ENCODE measurements at regions not wholly inside any gene's neighbourhood (a gene's known extent, or its start where the extent isn't known, plus 50 kb on each side); places are given as distances from the start of the nearest gene placed in this dataset.

GRCh38 chr6:105771313-105771970 is 314.7 kb upstream of the PRDM1 start:
- no peak for TF ChIP-seq CTCF (IDR thresholded peaks at IDR 0.05; ENCODE audit: low read depth, low read length, missing control alignments)
- no peak for DNase-seq (ENCODE audit: low read depth)
- in situ Hi-C loops (cut with HindIII; ENCODE audit: low sequenced_read_pairs), result no loop called here
- no peak overlapping the region for H3K4me3 ChIP-seq (ENCODE audit: low read depth, low read length)

DNA sequence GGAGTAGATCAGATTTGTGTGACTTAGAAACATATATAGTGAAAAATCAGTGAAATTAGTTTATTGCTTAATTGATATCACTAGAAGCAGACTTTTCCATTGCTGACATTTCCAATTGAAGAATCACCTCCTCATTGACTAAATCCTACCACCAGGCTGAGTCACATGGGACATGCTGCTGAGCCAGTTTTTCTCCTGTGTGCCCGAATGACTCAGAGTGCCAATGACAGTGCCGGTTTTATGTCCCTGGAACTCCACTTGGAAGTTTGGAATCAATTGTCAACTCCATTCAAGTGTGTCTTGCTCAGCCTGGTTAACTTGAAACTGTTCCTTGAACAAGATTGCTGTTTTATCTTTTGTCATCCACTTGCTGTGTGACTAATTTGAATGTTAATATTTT is 316.1 kb upstream of the PRDM1 start:
- no peak for DNase-seq (ENCODE audit: low read depth)
- in situ Hi-C loops (cut with HindIII; ENCODE audit: low sequenced_read_pairs), result no loop called here
- no peak for TF ChIP-seq CTCF (IDR thresholded peaks at IDR 0.05; ENCODE audit: low read depth, low read length, missing control alignments)

DNA sequence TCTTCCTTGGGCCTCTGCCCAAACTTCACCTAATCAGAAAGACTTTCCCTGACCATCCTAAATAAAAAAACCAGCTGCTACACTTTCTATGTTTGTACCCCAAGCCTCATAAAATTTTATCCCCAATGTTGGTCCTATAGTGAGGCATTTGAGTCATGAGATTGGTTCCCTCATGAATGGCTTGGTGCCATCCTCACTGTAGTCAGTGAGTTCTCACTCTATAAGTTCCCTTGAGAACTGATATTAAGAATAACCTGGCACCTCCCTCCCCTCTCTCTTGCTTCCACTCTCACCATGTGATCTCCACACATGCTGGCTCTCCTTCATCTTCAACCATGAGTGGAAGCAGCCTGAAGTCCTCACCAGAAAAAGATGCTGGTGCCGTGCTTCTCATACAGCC is 316.9 kb upstream of the PRDM1 start:
- TF ChIP-seq CTCF (IDR thresholded peaks at IDR 0.05; ENCODE audit: low read depth, low read length, missing control alignments), result no peak
- DNase-seq (ENCODE audit: low read depth), result no peak

More for the DNA sequence above, 316.1 kb upstream of the PRDM1 start:
- no peak overlapping the region for H3K4me3 ChIP-seq (ENCODE audit: low read depth, low read length)

GRCh38 chr6:105767541-105767940 is 318.6 kb upstream of the PRDM1 start:
- H3K4me3 ChIP-seq (ENCODE audit: low read depth, low read length), result no peak overlapping the region
- no peak for DNase-seq (ENCODE audit: low read depth)
- TF ChIP-seq CTCF (IDR thresholded peaks at IDR 0.05; ENCODE audit: low read depth, low read length, missing control alignments), result no peak
- in situ Hi-C loops (cut with HindIII; ENCODE audit: low sequenced_read_pairs), result no loop called here

More for the DNA sequence above, 316.9 kb upstream of the PRDM1 start:
- no peak overlapping the region for H3K4me3 ChIP-seq (ENCODE audit: low read depth, low read length)
- in situ Hi-C loops (cut with HindIII; ENCODE audit: low sequenced_read_pairs), result no loop called here

DNA sequence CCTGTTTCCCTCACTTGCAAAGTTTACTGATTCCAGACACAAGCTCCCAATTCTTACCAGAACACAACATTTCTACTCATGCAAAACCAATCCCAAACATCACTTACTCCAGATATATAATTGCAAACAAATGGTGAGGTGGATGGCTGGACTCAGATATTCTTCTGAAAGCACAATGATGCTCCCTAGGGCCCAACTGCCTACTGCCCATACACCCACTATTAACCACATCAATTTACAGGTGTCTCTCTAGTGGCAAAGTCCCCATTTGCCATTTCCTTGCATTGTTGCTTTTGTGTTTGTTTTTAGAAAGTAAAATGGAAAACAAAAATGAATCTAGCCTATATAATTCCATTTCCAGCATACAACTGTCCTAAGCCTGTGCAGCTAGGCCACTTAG is 320.9 kb upstream of the PRDM1 start:
- in situ Hi-C loops (cut with HindIII; ENCODE audit: low sequenced_read_pairs), result no loop called here
- DNase-seq (ENCODE audit: low read depth), result no peak
- no peak overlapping the region for H3K4me3 ChIP-seq (ENCODE audit: low read depth, low read length)
- TF ChIP-seq CTCF (IDR thresholded peaks at IDR 0.05; ENCODE audit: low read depth, low read length, missing control alignments), result no peak

- DNase-seq (ENCODE audit: low read depth), result no peak
- TF ChIP-seq CTCF (IDR thresholded peaks at IDR 0.05; ENCODE audit: low read depth, low read length, missing control alignments), result no peak
- in situ Hi-C loops (cut with HindIII; ENCODE audit: low sequenced_read_pairs), result no loop called here
- H3K4me3 ChIP-seq (ENCODE audit: low read depth, low read length), result no peak overlapping the region
These were observed 321.8 kb upstream of the PRDM1 start for GRCh38 chr6:105764315-105764714.
